ENCODE measurements at regions not wholly inside any gene's neighbourhood (a gene's known extent, or its start where the extent isn't known, plus 50 kb on each side); places are given as distances from the start of the nearest gene placed in this dataset.

DNA sequence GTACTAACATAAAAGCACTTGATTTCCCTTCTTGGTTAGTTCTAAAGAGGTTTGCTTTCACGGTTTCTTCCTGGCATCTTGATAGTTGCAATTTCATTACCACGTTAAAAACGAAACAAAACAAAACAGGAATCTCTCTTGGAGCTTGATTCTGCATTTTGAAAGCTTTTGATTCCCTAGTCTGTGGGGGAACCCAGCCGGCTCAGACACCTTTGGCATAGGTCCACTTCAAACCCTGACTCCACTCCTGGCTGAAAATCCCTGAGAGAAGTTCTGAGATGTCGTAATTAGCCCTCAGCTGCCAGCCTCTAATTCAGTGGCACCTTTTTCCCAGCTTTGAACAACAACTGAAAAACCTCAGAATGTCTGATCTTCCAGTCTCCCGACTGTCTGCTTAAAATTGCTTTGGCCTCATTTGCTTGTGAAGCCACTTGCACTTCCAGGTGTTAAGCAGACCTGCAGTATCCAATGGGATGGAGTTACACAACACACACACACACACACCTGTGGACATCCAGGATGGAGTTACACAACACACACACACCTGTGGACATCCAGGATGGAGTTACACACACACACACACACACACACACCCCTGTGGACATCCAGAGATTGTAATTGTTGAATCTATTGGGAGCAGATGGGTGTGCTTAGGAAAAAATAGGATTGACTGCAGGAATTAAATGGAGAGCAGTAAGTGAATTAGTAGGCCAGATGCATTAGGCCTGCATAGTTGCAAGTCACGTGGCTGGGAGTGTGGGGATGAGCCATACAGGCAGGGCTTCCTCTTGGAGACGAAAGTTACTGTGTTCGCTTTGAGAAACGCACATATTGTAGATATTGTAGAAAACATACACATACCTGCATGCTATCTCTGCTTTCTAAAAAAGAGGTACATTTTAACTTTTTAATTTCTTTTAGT is 285.6 kb upstream of the FMN2 start:
- Histone ChIP-seq H3K4me1 (no peaks in the 10 kb centered on the region), H3K4me3 (no peak overlapping the region), H3K27ac (no peak overlapping the region), H3K36me3 (no peaks in the 10 kb centered on the region), H3K9me3 (no peaks in the 10 kb centered on the region), H3K27me3 (no peaks in the 10 kb centered on the region)
- TF ChIP-seq, protein P1, sequence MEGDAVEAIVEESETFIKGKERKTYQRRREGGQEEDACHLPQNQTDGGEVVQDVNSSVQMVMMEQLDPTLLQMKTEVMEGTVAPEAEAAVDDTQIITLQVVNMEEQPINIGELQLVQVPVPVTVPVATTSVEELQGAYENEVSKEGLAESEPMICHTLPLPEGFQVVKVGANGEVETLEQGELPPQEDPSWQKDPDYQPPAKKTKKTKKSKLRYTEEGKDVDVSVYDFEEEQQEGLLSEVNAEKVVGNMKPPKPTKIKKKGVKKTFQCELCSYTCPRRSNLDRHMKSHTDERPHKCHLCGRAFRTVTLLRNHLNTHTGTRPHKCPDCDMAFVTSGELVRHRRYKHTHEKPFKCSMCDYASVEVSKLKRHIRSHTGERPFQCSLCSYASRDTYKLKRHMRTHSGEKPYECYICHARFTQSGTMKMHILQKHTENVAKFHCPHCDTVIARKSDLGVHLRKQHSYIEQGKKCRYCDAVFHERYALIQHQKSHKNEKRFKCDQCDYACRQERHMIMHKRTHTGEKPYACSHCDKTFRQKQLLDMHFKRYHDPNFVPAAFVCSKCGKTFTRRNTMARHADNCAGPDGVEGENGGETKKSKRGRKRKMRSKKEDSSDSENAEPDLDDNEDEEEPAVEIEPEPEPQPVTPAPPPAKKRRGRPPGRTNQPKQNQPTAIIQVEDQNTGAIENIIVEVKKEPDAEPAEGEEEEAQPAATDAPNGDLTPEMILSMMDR (IDR thresholded peaks at IDR 0.05) = no peak
- intact Hi-C loops (cut with DNase I) = no loop called here
- ATAC-seq (peak; percentile 50), DNase-seq (no peak)

DNA sequence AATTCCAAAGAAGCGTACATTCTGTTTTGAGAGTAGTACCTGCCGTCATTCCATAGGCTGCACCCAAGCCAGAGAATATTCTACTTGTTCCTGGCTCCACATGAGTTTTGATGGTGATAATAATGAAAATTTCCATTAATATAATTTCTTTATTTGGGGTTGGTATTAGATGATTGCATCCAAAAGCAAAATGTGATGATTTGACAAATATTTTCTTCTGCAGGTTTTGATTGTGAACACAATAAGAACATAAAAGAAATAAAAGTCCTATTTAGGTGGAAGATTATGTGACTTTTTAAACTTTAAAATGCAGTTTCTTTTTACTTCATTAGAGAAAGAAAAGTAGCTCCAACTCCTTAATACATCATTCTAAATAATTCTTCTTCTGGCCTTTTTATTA is 284.8 kb upstream of the FMN2 start:
- ATAC-seq = no peak

DNA sequence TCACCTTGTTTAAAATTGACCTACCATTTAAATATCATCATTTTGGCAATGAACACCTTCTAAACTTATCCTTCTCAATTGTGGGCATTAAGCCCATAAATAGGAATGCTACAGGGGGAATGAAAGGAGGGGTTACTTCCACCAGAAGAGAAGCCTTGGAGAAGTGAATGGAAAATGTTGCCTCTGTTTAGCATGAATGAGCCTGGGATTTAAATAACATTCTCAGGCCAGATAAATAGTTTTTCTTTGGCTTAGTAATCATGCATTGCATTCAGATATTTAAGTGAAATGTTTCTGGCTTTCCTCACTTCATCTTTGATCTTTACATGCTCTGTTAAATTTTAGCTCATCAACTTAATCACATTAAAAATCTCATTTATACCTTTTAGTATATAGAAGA is 284.3 kb upstream of the FMN2 start:
- Histone ChIP-seq H3K27ac (no peak overlapping the region), H3K27me3 (no peaks in the 10 kb centered on the region), H3K4me1 (no peaks in the 10 kb centered on the region), H3K36me3 (no peaks in the 10 kb centered on the region), H3K4me3 (no peak overlapping the region), H3K9me3 (no peaks in the 10 kb centered on the region)
- no peak for DNase-seq
- TF ChIP-seq, protein P1 (IDR thresholded peaks at IDR 0.05) = no peak
- intact Hi-C loops (cut with DNase I) = no loop called here
- ATAC-seq = no peak

More for the DNA sequence above, 284.8 kb upstream of the FMN2 start:
- DNase-seq = no peak
- no peaks in the 10 kb centered on the region for H3K36me3 ChIP-seq
- TF ChIP-seq, protein P1 (IDR thresholded peaks at IDR 0.05) = no peak
- no peaks in the 10 kb centered on the region for H3K4me1 ChIP-seq
- H3K9me3 ChIP-seq = no peaks in the 10 kb centered on the region
- H3K4me3 ChIP-seq = no peak overlapping the region
- H3K27me3 ChIP-seq = no peaks in the 10 kb centered on the region
- intact Hi-C loops (cut with DNase I) = no loop called here
- no peak overlapping the region for H3K27ac ChIP-seq

DNA sequence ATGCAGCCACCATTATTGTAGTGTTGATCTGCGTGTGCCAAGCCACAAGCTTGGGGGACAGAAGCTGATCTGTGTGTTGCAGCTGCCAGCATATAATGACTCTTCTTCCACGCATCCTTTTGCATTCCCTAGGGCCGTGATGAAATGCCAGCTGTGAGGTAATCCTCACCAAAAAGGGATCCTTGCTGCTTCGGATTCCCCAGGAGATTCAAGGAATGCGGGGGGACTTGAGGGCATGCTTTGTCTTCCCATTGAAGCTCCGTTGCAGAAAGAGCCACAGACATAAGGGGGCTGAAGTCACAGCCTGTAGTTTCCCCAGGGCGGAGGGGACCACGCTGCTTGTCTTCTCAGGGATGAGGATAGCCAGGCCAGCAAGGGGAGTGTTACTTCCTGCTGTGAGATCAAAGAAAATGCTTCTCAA is 281.6 kb upstream of the FMN2 start:
- Histone ChIP-seq H3K27me3 (no peaks in the 10 kb centered on the region), H3K36me3 (no peaks in the 10 kb centered on the region), H3K4me3 (no peak overlapping the region), H3K4me1 (no peaks in the 10 kb centered on the region), H3K9me3 (no peaks in the 10 kb centered on the region), H3K27ac (no peak overlapping the region)
- intact Hi-C loops (cut with DNase I) = no loop called here
- ATAC-seq (no peak), DNase-seq (no peak)
- TF ChIP-seq, protein P1 (IDR thresholded peaks at IDR 0.05) = no peak

DNA sequence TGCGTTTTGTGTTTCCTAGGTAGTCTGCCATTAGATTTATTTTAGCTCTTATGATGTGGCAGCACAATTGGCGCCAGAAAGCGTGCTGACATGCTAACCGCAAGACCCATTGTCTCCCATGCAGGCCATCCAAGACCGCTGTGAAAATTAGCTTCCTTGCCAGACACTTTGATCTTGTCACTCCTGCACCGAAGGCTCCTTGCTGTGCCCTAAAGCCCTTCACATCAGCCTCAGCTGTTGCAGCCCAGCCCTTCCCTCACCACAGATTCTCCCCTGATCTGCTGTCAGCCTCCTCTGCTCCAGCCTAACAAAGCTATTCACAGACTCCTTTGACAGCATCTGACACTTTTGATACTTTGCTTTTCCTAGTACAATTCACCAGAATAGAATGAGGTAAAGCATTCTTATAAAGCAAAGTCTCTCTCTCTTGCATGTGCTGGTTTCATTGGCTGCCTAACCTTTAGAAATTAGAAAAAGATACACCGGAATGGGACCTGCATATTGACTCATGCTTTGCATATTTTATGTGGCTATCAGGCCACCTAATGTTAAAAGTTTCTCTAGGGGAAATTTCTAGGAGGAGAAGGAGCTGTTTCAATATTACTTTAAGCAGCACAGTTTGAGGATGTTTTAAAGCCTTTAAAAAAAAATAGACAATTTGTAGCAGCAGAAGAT is 280.3 kb upstream of the FMN2 start:
- Histone ChIP-seq H3K36me3 (no peaks in the 10 kb centered on the region), H3K4me3 (no peak overlapping the region), H3K9me3 (no peaks in the 10 kb centered on the region), H3K27ac (no peak overlapping the region), H3K27me3 (no peaks in the 10 kb centered on the region), H3K4me1 (peaks cover 3% of the 10 kb centered on the region)
- TF ChIP-seq, protein P1 (IDR thresholded peaks at IDR 0.05) = no peak
- DNase-seq = no peak
- intact Hi-C loops (cut with DNase I) = no loop called here
- no peak for ATAC-seq

Data from upper lobe of right lung (tissue), 1 donor.